Ovary (tissue), 7 donors: ENCODE measurements at regions not wholly inside any gene's neighbourhood (a gene's known extent, or its start where the extent isn't known, plus 50 kb on each side); places are given as distances from the start of the nearest gene placed in this dataset.

ENCODE experiments used
- DNase-seq, 5 donors: peaks; one replicate each; pipeline ENCODE4 v3.0.0-alpha.2; 2019 to 2020
- H3K27ac ChIP-seq, 2 donors: fragments of 200-600 bp; one replicate each; pipeline versions ENCODE4 v1.5.1 to v1.8.0; 2019 to 2022
- H3K27me3 ChIP-seq: fragments of 200-600 bp; one replicate; pipeline ENCODE4 v1.8.0; 2022
- H3K36me3 ChIP-seq: fragments of 200-600 bp; sonication (generic); one replicate; pipeline ENCODE4 v1.5.1; 2019
- H3K4me1 ChIP-seq: one replicate; pipeline ENCODE4 v1.8.1; 2013; ENCODE audit warnings: mild to moderate bottlenecking, moderate library complexity; ENCODE audit not compliant: insufficient read depth
- H3K4me3 ChIP-seq: fragments of 200-600 bp; sonication (generic); one replicate; pipeline ENCODE4 v1.5.1; 2017
- H3K9me3 ChIP-seq, 2 donors: fragments of 200-600 bp in 1 of 2; sonication (generic) in 1 of 2; one replicate each; pipeline versions ENCODE4 v1.5.1 to v1.8.1; 2013 to 2019; ENCODE audit warnings: mild to moderate bottlenecking in 1 of 2, moderate library complexity in 1 of 2
- CTCF ChIP-seq, 3 donors: fragments of 450-650 bp in 2 of 3; fragments of 200-600 bp in 1 of 3; IDR thresholded peaks; one replicate each; pipeline versions ENCODE4 v1.5.1 to v1.8.0; 2016 to 2022; ENCODE audit warnings: antibody characterized with exemption in 3 of 3, mild to moderate bottlenecking in 1 of 3
- EP300 ChIP-seq: sonication (generic); formaldehyde crosslinking; IDR thresholded peaks from one replicate; pipeline ENCODE4 v1.6.1; 2017; ENCODE audit warnings: antibody characterized with exemption
- POLR2A ChIP-seq: fragments of 450-650 bp; IDR thresholded peaks from one replicate; pipeline ENCODE4 v1.6.1; 2017; ENCODE audit warnings: antibody characterized with exemption, mild to moderate bottlenecking, moderate library complexity
- WGBS, 3 donors: extraction: QIAGEN DNeasy Blood & Tissue Kit in 1 of 3; methylation state at CpG; one replicate each; pipeline versions ENCODE4 v1.1.5 to v1.1.7; 2013 to 2017; 5-methylcytosine and 5-hydroxymethylcytosine counted together
- intact Hi-C, 4 donors: fragments of 100-400 bp; cut with DNase I; formaldehyde crosslinking; loops; one replicate each; pipeline versions ENCODE4 v1.11.0 to v1.15.1; 2022 to 2023
- donor health status: DM: no; HTN: no; CAD: no; lungs with moderate emphysema.
- donor health status: DM: no; HTN: no; CAD: no.
- donor health status: Bipolar disorder and iron deficiency.
- donor health status: DM: no; HTN: no; CAD: no.
- donor health status: DM: yes; HTN: yes; CAD: no.

GRCh38 chr9:1876891-1877496 lies 138.2 kb upstream of the SMARCA2 start:
- Histone ChIP-seq H3K4me3 (no peak overlapping the region), H3K36me3 (no peaks in the 10 kb centered on the region), H3K27me3 (no peaks in the 10 kb centered on the region), H3K9me3 (no peaks in the 10 kb centered on the region), H3K4me1 (no peaks in the 10 kb centered on the region), H3K27ac (no peak overlapping the region)
- WGBS, 3 donors, result 86 to 88% (median 87%) methylated on average over 5 of the region's 5 CpGs
- TF ChIP-seq EP300 (no peak), POLR2A (no peak), CTCF (IDR thresholded peaks at IDR 0.05) (no peak)
- intact Hi-C loops, result no loop called here
- DNase-seq, result no peak

- no peaks in the 10 kb centered on the region for H3K4me1 ChIP-seq
- H3K9me3 ChIP-seq, result no peaks in the 10 kb centered on the region
- intact Hi-C loops, result no loop called here
- H3K36me3 ChIP-seq, result no peaks in the 10 kb centered on the region
- TF ChIP-seq POLR2A, result no peak
- TF ChIP-seq EP300, result no peak
- no peak for TF ChIP-seq CTCF (IDR thresholded peaks at IDR 0.05)
- no peak for DNase-seq
- no peaks in the 10 kb centered on the region for H3K27me3 ChIP-seq
- H3K27ac ChIP-seq, result no peak overlapping the region
- no peak overlapping the region for H3K4me3 ChIP-seq
- WGBS, 3 donors, result 84 to 88% (median 87%) methylated on average over 4 of the region's 4 CpGs
Observed at GRCh38 chr9:1877951-1878350, 137.2 kb upstream of the SMARCA2 start.

- H3K9me3 ChIP-seq, result no peaks in the 10 kb centered on the region
- H3K27ac ChIP-seq, result no peak overlapping the region
- no peaks in the 10 kb centered on the region for H3K36me3 ChIP-seq
- H3K4me1 ChIP-seq, result no peaks in the 10 kb centered on the region
- H3K27me3 ChIP-seq, result no peaks in the 10 kb centered on the region
- no peak overlapping the region for H3K4me3 ChIP-seq
- intact Hi-C loops, result no loop called here
- no peak for DNase-seq
- WGBS, 3 donors, result 82 to 86% (median 82%) methylated on average over 3 of the region's 3 CpGs
- TF ChIP-seq EP300, result no peak
- no peak for TF ChIP-seq CTCF (IDR thresholded peaks at IDR 0.05)
- TF ChIP-seq POLR2A, result no peak
Observed at GRCh38 chr9:1878811-1879210, 136.3 kb upstream of the SMARCA2 start.

GRCh38 chr9:1879501-1879900 lies 135.6 kb upstream of the SMARCA2 start:
- Histone ChIP-seq H3K4me3 (no peak overlapping the region), H3K36me3 (no peaks in the 10 kb centered on the region), H3K27me3 (no peaks in the 10 kb centered on the region), H3K27ac (no peak overlapping the region), H3K4me1 (no peaks in the 10 kb centered on the region), H3K9me3 (no peaks in the 10 kb centered on the region)
- DNase-seq, result no peak
- WGBS, 3 donors, result 85 to 94% (median 88%) methylated on average over 4 of the region's 4 CpGs
- intact Hi-C loops, result no loop called here
- TF ChIP-seq CTCF (IDR thresholded peaks at IDR 0.05) (no peak), EP300 (no peak), POLR2A (no peak)
